ENCODE measurements at regions not wholly inside any gene's neighbourhood (a gene's known extent, or its start where the extent isn't known, plus 50 kb on each side); places are given as distances from the start of the nearest gene placed in this dataset.

- DNase-seq = no peak
Measured at GRCh38 chr3:103372031-103372430, 937.2 kb downstream of the ZPLD1 start.

DNA sequence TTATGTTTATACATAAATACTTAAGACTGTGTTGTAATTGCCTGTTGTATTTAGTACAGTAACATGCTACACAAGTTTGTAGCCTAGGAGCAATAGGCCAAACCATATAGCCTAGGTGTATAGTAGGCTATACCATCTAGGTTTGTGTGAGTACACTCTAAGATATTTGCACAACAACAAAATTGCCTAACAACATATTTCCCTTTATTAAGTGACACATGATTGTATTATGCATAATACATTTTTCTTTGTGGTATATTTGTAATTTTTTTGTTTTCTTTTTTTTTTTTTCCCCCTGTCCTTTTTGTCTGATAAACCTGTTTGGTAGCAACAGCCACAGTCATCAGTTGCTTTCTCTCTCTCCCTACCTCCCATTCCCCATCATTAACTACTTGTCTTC, 945.6 kb downstream of the ZPLD1 start:
- no peak for DNase-seq

DNA sequence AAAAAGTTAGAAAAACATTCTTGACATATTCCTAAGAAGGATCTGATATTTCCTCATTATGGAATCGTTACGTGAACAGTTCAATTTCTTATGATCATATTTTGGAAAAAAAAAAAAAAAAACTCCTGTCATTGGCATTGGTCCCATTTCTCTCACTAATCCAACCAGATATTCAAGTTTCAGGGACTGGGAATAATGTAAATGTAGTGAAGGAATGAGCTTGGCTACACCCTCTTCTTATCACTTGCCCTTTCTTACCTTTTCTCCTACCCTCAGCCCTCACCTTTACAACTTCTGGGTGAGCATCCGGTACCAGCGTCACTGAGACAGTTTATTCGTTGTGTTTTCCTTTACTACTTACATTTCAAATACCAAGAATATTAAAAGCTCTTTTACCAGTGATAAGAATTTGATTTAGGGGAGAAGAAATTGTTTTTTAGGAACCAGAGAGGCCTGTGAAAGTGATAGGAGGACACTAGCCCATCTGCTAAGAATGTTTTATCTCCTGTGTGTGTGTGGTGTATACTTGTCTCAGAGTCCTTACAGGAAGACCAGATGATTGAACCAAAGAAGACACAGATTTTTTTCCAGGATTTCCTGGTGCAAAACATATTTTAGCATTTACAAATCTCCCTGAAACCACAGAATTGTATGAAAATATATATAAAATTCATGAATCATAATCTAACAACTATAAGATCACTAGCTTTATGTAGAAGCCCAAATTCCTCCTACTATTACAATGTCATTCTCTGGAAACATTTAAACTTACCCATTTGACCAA, 946.7 kb downstream of the ZPLD1 start:
- no peak for DNase-seq

GRCh38 chr3:103385961-103386656, 951.3 kb downstream of the ZPLD1 start:
- no peak for DNase-seq

GRCh38 chr3:103388214-103388613, 953.4 kb downstream of the ZPLD1 start:
- DNase-seq = no peak

- no peak for DNase-seq
Measured at GRCh38 chr3:103389356-103389755, 954.5 kb downstream of the ZPLD1 start.

DNA sequence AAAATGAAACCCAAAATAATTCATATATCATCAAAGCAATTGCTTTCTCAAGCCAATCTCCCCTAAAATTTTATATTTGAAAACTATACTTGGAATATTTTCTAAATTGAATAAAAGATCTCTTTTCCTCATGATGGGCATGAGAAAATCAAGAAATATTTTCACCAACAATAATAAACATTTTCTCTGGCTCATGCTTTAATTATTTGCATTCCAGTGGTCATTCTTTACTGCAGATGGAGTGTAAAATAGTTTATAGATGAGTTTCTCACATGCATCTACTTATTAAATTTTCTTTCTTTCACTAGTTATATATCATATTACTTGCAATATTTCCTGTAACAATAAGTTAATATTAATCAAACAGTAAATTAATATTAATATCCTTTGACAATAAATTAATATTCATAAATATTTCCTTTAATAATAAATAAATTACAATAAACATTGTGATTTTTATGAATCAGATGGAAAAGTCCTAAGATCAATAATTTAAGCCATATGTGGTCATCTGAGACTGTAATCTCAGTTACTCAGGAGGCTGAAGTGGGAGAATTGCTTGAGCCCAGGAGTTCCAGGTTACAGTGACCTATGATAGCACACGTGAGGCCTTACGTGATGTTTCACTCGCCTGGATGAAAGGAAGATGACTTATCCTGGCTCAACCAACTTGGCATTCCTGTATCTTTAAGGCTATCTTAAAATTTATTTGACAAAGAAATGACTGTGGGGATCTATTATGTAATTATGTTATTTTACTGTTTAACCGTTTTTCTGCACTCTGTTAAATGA, 958.8 kb downstream of the ZPLD1 start:
- no peak for DNase-seq

DNA sequence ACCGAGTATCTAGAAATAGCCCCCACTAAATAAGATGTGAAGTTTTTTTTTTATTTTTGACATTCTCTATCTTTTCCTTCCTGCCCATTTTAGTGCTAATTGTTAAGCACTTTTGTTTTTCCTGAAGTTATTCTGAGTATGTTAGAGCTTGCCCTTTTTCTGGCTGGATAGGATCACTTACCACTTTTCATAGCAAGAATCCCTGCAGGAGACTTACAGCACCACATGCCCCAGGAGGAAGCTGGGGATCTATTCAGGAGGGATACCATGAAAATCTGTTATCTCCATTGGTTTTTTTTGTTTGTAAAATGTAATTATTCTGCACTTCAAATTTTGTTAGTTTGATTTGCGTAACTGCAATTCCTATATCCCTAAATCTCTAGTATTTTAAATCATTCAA, 968.4 kb downstream of the ZPLD1 start:
- DNase-seq = no peak

DNA sequence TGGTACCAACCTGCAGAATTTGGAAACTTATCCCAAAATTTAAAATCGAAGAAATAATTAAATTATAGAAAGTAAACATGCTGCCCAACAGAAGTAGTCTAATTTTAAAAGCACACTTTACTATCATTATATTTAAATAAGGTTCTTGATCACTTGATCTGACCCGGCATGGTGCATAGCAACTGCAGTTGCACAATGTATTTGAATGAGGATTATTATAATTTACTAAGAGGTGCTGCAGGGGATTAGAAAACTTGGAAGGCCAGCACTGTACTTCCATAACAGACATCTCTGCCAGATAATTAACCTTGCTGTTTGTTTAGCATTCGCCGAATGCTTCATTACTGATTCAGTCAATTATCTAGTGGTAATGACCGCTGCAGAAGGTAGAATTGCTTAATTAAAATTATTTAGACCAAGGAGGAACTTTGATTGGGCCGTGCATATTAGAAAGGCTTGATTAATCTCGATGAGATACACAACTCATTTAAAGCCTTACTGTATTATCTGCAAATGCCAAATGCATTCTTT, 971.6 kb downstream of the ZPLD1 start:
- DNase-seq = no peak

DNA sequence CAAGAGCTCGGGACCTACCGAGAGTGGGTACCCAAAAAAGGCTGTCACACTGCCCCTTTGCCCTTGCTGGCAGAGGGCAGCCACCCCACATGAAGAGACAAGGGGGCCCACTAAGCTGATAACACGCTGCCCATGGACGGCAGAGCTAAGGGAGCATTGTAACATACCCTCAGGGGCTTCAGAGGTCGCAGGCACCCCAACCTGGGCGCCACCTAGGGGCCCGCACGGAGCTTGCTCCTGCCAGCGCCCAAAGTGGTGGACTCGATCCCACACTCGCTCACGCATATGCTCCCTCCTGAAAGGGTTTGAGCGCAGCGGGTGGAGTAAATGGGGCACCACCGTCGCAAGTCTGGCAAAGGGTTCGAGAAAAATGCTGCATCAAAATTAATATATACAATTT, 975.4 kb downstream of the ZPLD1 start:
- DNase-seq = no peak

DNA sequence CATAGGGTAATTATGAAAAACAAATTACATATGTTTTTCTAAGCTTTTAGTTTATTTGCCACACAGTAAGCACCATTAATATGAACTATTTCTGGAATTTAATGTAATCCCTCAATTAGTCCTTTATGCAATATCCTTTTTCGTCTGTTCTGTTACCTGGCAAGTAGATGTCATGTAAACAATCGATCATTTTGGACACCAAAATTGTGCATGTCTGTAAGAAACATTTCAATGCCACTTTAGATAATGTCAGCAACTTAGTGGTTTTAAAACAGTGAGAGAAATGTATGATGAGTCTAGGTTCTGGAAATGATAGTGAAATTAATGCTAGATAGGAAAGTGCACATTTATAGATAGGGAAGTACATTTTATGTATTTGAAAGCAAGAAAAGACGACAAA, 986.6 kb downstream of the ZPLD1 start:
- no peak for DNase-seq

- DNase-seq = no peak
Measured at GRCh38 chr3:103437883-103438282, 1003.1 kb downstream of the ZPLD1 start.

- no peak for DNase-seq
Measured at GRCh38 chr3:103440539-103441203, 1005.9 kb downstream of the ZPLD1 start.

DNA sequence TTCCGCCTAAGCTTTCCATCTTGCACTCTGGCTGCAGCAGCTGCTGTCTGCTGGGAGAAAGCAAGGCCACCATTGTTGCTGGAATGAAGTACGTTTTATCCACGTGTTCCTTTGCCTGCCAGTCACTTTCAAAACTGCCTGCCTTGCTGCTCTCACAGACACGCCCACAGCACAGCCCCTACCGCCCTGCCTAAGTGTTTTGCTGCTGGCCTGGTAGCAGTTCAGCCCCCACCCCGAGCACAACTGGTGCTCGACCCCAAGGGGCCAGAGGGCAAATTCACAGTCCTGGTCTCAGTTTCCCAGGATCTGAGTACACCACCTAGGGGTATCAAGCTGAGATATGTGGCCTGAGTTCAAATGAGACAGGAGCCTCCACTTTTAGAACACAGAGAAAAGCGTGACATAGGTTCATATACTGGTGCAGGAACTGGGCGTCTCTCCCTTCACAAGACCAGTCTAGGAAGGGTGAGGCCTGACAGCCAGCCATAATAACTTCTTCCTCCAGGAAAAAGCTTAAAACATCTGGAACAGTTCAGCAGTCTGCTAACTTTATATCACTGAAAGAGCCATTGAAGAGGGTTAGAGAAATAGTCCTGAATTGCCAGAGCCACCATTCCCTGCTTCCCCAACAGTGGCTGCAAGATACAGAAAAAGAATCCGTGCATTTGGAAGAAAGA, 1012.3 kb downstream of the ZPLD1 start:
- no peak for DNase-seq

DNA sequence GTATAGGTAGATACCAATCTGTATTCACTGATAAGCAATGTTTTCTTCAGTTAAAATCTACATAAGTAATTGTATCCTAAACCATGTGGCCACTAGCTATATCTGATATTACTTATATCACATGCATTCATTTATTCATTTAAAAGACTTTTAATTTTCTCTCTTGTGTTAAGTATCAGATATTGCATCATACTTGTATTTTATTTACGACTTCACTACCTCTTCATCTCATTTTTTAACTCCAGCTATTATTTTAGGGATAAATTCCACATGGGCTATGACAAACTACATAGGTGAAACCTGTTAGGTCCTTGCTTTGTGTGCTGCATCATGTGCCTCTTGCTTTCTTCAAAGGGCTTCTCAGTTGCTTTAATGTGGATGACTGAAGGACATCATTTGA, 1018.3 kb downstream of the ZPLD1 start:
- no peak for DNase-seq

DNA sequence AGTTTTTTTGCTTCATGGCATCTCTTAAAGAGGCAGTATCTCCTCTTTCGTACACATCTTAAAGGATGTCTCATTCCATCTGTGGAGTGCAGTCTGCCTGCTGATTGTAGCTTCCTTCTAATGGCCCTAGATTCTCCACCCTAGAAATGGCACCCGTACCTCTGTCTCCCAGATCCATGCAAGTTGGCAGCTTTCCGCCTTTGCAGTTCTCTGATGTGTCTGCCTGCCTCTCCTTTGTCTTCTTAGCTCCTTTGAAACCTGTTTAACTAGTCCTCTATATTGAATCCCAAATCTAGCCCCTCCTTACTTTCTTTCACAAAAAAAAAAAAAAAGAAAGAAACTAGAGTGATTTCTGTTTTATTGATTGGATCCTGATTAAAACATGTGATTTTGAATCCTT, 1025.0 kb downstream of the ZPLD1 start:
- no peak for DNase-seq

- DNase-seq = no peak
Measured at GRCh38 chr3:103470498-103470897, 1035.7 kb downstream of the ZPLD1 start.

GRCh38 chr3:103494011-103494410, 1059.2 kb downstream of the ZPLD1 start:
- no peak for DNase-seq

GRCh38 chr3:103494512-103494911, 1059.7 kb downstream of the ZPLD1 start:
- no peak for DNase-seq

GRCh38 chr3:103495186-103495585, 1060.4 kb downstream of the ZPLD1 start:
- no peak for DNase-seq

DNA sequence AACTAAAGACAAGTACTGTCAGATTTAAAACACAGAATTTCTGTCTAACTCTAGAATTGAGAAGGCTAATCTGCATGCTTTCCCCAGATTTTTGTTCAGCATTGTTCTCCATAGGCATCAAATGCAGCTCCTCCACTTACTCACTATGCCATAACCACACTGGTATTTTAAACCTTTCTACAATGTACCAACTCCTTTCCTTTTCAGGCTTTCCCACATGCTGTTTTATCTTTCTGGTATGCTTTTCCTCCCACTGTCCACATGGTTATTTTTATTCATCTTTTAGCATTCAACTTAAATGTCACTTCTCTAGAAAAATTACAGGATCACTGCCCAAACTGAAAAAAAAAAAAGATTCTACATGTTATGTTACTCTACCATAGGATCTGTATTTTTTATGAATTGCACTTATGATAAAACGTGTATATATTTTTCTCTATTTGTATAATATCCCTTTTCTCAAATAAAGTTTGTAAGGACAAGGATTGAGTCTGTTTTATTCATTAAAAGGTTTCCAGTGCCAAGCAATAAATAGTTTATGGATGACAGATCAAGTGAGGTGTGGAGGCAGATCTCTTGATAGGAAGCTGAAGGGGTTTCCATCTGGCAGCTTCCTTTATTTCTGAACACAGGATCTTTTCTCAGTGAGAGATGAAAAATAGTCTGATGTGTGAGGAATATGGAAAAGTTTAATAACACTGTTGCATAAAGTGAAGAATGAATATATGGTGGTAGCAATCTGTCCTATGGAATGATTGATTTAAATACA, 1064.5 kb downstream of the ZPLD1 start:
- no peak for DNase-seq
